ENCODE measurements at regions not wholly inside any gene's neighbourhood (a gene's known extent, or its start where the extent isn't known, plus 50 kb on each side); places are given as distances from the start of the nearest gene placed in this dataset.
"Not testable (repeated sequence)": the region's sequence is repeated elsewhere in the genome, so short reads cannot be mapped to it uniquely, and the experiment has no call there.

DNA sequence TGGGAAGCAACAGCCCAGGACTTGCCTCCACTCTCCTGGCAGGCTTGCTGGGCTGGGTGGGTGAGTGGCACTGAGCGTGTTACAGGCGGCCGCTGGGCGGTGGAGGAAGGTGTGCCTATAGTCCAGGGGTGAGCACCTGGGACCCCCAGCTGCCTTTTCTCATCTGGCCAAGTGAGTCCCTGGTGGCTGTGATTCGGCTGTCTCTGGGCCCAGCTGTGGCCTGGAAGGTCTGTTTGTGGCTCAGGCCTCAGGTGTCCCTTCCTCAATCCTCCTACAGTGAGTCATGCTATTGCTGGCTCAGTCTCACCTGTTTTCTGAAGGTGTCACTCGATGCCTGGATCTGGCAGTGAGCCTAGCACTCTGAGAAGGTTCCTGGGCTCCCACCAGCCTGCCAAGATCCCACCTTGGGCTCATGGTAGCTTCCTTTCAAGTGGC, 564.2 kb downstream of the PTPRU start:
- Histone ChIP-seq H3K4me3 (ENCODE audit: low read depth, low read length) (no peak overlapping the region), H3K4me1 (no peaks in the 10 kb centered on the region), H3K9me3 (no peaks in the 10 kb centered on the region), H3K36me3 (no peaks in the 10 kb centered on the region), H3K27me3 (no peaks in the 10 kb centered on the region)
- TF ChIP-seq, protein P1, sequence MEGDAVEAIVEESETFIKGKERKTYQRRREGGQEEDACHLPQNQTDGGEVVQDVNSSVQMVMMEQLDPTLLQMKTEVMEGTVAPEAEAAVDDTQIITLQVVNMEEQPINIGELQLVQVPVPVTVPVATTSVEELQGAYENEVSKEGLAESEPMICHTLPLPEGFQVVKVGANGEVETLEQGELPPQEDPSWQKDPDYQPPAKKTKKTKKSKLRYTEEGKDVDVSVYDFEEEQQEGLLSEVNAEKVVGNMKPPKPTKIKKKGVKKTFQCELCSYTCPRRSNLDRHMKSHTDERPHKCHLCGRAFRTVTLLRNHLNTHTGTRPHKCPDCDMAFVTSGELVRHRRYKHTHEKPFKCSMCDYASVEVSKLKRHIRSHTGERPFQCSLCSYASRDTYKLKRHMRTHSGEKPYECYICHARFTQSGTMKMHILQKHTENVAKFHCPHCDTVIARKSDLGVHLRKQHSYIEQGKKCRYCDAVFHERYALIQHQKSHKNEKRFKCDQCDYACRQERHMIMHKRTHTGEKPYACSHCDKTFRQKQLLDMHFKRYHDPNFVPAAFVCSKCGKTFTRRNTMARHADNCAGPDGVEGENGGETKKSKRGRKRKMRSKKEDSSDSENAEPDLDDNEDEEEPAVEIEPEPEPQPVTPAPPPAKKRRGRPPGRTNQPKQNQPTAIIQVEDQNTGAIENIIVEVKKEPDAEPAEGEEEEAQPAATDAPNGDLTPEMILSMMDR (IDR thresholded peaks at IDR 0.05; ENCODE audit: low read depth, low read length), result no peak
- no peak for DNase-seq

DNA sequence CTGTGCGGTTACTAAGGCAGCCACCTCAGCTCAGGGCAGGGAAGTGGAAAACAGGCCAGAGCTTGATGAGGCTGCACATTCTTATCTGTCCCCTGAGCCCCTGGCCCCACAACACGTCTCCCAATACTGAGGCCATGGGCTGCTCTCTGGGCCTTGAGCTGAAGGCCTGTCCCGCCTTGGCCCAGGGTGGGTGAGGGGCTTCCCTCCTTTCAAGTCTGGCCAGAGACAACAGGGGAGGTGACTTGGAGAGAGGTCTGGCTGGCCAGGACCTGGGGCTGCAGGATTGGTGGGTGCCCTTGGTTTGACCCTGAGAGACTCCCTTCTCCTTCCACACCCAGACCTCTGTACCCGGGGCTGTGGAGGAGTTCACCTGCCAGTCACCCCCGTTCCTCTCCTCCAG, 563.8 kb downstream of the PTPRU start:
- H3K27me3 ChIP-seq, result no peaks in the 10 kb centered on the region
- no peaks in the 10 kb centered on the region for H3K9me3 ChIP-seq
- TF ChIP-seq, protein P1 (IDR thresholded peaks at IDR 0.05; ENCODE audit: low read depth, low read length), result no peak
- no peaks in the 10 kb centered on the region for H3K4me1 ChIP-seq
- DNase-seq, result no peak
- no peaks in the 10 kb centered on the region for H3K36me3 ChIP-seq
- H3K4me3 ChIP-seq (ENCODE audit: low read depth, low read length), result no peak overlapping the region

DNA sequence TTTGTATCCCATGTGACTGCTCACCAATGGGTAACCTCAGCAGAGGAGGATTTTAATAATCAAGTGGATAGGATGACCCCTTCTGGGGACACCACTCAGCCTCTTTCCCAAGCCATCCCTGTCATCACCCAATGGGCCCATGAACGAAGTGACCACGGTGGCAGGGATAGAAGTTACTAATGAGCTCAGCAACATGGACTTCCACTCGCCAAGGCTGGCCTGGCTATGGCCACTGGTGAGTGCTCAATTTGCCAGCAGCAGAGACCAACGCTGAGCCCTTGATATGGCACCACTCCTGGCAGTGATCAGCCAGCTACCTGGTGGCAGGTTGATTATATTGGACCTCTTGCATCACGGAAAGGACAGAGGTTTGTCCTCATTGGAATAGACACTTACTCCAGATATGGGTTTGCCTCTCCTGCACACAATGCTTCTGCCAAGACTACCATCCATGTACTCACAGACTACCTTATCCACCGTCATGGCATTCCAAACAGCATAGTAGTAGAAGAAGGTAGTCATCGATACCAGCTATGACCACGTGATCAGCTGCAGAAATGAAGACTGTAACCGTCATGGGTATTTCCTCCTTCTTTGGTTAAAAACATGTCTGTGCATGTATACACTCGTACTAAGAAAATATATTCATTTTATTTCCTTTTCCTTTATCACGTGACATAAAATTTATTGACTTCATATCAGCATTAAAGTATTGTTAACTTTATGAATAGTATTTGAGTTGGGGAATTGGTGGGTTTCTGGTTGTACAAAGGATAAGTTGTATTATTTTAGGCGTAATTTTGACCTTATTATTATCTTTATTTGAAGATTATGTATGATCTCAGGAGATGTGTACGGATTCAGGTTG, 562.6 kb downstream of the PTPRU start:
- no peaks in the 10 kb centered on the region for H3K27me3 ChIP-seq
- TF ChIP-seq, protein P1 (IDR thresholded peaks at IDR 0.05; ENCODE audit: low read depth, low read length), result no peak
- H3K36me3 ChIP-seq, result no peaks in the 10 kb centered on the region
- H3K9me3 ChIP-seq, result no peaks in the 10 kb centered on the region
- H3K4me1 ChIP-seq, result no peaks in the 10 kb centered on the region
- no peak for DNase-seq
- no peak overlapping the region for H3K4me3 ChIP-seq (ENCODE audit: low read depth, low read length)

- H3K27me3 ChIP-seq; H3K9me3 ChIP-seq; H3K4me3 ChIP-seq (ENCODE audit: low read depth, low read length); H3K36me3 ChIP-seq; DNase-seq; H3K4me1 ChIP-seq: not testable (repeated sequence)
Measured at GRCh38 chr1:29797125-29797524, 560.8 kb downstream of the PTPRU start.

- DNase-seq; H3K27me3 ChIP-seq; H3K9me3 ChIP-seq; H3K4me3 ChIP-seq (ENCODE audit: low read depth, low read length); H3K4me1 ChIP-seq; H3K36me3 ChIP-seq: not testable (repeated sequence)
Measured at GRCh38 chr1:29795965-29796364, 559.6 kb downstream of the PTPRU start.

- no peak for DNase-seq
- TF ChIP-seq, protein P1 (IDR thresholded peaks at IDR 0.05; ENCODE audit: low read depth, low read length), result no peak
- Histone ChIP-seq H3K4me1 (no peaks in the 10 kb centered on the region), H3K27me3 (no peaks in the 10 kb centered on the region), H3K9me3 (no peaks in the 10 kb centered on the region), H3K36me3 (no peaks in the 10 kb centered on the region), H3K4me3 (ENCODE audit: low read depth, low read length) (no peak overlapping the region)
Measured at GRCh38 chr1:29793653-29794348, 557.5 kb downstream of the PTPRU start.

DNA sequence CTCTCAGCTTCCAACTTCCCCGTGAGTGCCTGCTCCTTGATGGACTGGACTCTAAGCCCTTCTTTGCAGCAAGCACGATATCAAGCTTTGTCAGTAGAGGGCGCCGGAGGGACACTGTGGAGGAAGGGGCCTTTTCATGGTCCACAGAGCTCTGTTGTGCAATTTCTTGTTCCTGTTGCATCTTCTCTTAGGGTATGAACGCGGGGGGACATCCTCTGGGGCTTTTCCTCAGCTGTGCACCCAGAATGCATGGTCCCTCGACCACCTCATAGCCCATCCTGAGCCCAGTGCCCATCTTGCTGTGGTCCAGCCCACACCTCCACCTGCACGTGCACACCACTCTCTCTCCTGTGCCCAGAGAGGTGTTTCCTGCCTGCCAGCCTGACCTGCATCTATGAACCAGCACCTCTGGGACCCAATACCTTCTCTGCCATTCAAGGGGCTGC, 556.8 kb downstream of the PTPRU start:
- Histone ChIP-seq H3K9me3 (no peaks in the 10 kb centered on the region), H3K4me3 (ENCODE audit: low read depth, low read length) (no peak overlapping the region), H3K36me3 (no peaks in the 10 kb centered on the region), H3K4me1 (no peaks in the 10 kb centered on the region), H3K27me3 (no peaks in the 10 kb centered on the region)
- TF ChIP-seq, protein P1 (IDR thresholded peaks at IDR 0.05; ENCODE audit: low read depth, low read length), result peak; percentile 84
- peak; percentile 82 for DNase-seq
